ENCODE measurements at regions not wholly inside any gene's neighbourhood (a gene's known extent, or its start where the extent isn't known, plus 50 kb on each side); places are given as distances from the start of the nearest gene placed in this dataset.

DNA sequence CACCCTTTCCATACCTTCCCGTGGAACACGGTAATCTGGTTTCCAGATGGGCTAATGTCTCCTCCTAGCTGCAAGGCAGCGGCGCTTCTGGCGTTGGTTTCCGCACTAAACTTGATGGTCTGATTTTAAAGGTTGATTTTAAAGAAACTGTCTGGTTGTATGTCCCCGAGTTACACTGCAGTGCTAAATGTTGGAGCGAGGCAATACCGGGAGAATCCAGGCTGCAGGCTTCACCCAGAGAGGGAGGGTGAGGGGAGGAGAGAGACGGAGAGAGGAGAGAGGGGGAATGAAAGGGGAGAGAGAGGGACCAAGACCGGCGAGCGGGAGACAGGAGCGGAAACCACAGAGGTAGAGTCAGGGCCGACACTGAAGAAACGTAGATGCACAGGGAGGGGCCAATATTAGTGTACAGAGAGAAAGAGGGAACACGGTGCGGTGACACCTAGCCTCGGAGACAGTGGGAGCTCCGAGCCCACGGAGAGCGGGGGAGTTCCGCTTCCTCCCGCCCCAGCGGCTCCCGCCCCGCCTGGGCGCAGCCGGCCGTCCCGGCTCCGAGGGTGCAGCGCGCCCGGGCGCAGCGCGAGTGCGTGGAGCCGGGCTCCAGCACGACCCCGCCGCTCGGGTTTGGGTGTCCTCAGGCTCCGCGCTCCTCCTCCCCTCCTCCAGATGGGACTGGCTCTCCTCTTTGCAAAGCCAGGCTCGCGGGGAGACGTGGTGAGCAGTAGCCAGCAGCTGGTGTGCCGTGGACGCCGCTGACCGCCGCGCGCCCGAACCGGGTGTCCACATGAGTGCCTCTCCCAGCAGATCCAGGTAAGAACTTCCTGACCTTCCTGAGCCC lies 71.9 kb upstream of the GRAMD1B start:
- TF ChIP-seq POLR2A (IDR thresholded peaks at IDR 0.05): no peak
- TF ChIP-seq, protein P1, sequence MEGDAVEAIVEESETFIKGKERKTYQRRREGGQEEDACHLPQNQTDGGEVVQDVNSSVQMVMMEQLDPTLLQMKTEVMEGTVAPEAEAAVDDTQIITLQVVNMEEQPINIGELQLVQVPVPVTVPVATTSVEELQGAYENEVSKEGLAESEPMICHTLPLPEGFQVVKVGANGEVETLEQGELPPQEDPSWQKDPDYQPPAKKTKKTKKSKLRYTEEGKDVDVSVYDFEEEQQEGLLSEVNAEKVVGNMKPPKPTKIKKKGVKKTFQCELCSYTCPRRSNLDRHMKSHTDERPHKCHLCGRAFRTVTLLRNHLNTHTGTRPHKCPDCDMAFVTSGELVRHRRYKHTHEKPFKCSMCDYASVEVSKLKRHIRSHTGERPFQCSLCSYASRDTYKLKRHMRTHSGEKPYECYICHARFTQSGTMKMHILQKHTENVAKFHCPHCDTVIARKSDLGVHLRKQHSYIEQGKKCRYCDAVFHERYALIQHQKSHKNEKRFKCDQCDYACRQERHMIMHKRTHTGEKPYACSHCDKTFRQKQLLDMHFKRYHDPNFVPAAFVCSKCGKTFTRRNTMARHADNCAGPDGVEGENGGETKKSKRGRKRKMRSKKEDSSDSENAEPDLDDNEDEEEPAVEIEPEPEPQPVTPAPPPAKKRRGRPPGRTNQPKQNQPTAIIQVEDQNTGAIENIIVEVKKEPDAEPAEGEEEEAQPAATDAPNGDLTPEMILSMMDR (IDR thresholded peaks at IDR 0.05): no peak

All from esophagus squamous epithelium (tissue), 4 donors.